ENCODE measurements at regions not wholly inside any gene's neighbourhood (a gene's known extent, or its start where the extent isn't known, plus 50 kb on each side); places are given as distances from the start of the nearest gene placed in this dataset.

GRCh38 chr4:14028862-14029261 lies 401.3 kb upstream of the BOD1L1 start (continued):
- no peak for TF ChIP-seq KDM4A (IDR thresholded peaks at IDR 0.05; ENCODE audit: low read depth, low read length, severe bottlenecking)
- TF ChIP-seq KDM5A (IDR thresholded peaks at IDR 0.05; ENCODE audit: low read length): no peak
- TF ChIP-seq YY1 (IDR thresholded peaks at IDR 0.05; ENCODE audit: low read depth, low read length): no peak
- TF ChIP-seq SAP30 (IDR thresholded peaks at IDR 0.05; ENCODE audit: insufficient read depth, insufficient replicate concordance, low read length): no peak
- TF ChIP-seq JUN (IDR thresholded peaks at IDR 0.05; ENCODE audit: low read depth, low read length): no peak

Data from H1 (cell line).